Endothelial cell of umbilical vein (primary cell): ENCODE measurements at regions not wholly inside any gene's neighbourhood (a gene's known extent, or its start where the extent isn't known, plus 50 kb on each side); places are given as distances from the start of the nearest gene placed in this dataset.
"Not testable (repeated sequence)": the region's sequence is repeated elsewhere in the genome, so short reads cannot be mapped to it uniquely, and the experiment has no call there.

ENCODE experiments used
- CTCF ChIP-seq, 2 donors: IDR thresholded peaks; 1 replicate in 1 of 2; 2 replicates in 1 of 2; pipeline ENCODE4 v1.5.1; 2011; ENCODE audit warnings: low read length in 2 of 2, mild to moderate bottlenecking in 2 of 2, moderate library complexity in 2 of 2, control low read depth in 1 of 2, inconsistent platforms in 1 of 2, low read depth in 1 of 2; ENCODE audit not compliant: insufficient read depth in 1 of 2; ENCODE audit errors: extremely low read depth in 1 of 2
- GATA2 ChIP-seq: IDR thresholded peaks from 2 replicates; pipeline ENCODE4 v1.7.0; 2011; ENCODE audit warnings: low read depth, mild to moderate bottlenecking, moderate library complexity, mixed read lengths, low read length; ENCODE audit not compliant: insufficient read length, insufficient read depth
- POLR2A ChIP-seq: IDR thresholded peaks from 2 replicates; pipeline ENCODE4 v1.6.1; 2012; ENCODE audit warnings: low read depth, mild to moderate bottlenecking, control low read depth, low read length
- POLR2AphosphoS5 ChIP-seq: IDR thresholded peaks from 2 replicates; pipeline ENCODE4 v1.6.1; 2012; ENCODE audit warnings: low read depth, mild to moderate bottlenecking, control low read depth, low read length, moderate library complexity; ENCODE audit not compliant: insufficient read depth

DNA sequence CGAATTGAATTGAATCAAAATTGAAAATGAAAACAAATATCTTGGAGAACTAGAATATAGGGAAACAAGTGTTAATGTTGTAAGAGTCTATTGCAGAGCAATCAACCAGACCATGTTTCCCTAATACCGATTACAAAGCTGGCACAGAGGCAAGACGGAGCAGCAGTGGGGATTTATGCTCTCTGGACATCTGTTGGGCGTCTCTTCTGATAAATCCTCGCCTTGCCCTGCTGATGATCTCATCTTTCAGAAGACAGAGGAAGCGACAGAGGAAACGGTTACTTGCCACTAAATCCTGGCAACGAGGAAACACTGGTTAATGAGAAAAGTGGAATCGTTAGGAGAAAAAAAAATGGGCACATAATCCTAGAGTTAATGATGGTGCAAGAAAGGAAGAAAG, 112.4 kb upstream of the RRN3 start:
- not testable (repeated sequence) for TF ChIP-seq POLR2A; CTCF (IDR thresholded peaks at IDR 0.05; ENCODE audit: extremely low read depth in 1 of 2, insufficient read depth in 1 of 2, low read depth in 1 of 2, low read length in 2 of 2); GATA2; POLR2AphosphoS5
